ENCODE measurements at regions not wholly inside any gene's neighbourhood (a gene's known extent, or its start where the extent isn't known, plus 50 kb on each side); places are given as distances from the start of the nearest gene placed in this dataset.

DNA sequence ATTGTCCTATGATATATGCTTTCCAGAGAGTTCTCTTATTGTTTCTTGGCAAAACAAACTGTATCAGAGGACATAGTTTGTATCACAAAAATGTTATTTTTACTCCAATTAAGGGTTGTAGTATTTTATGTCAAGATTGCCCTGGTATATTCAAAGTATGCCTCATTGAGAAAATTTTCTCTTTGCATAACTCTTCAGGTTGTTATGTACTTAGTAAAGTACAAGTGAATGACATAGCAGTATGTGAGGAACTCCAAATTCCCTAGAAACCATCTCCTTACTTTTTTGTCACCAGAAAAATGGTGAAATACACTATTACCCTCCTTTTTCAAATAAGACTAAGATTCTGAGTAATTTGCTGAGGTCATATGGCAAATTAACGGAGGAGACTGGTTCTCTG lies 355.3 kb downstream of the NFIB start:
- no peak overlapping the region for H3K27ac ChIP-seq (ENCODE audit: extremely low read length, insufficient read depth, low read length)
- no peak overlapping the region for H3K4me3 ChIP-seq (replicated peaks in 1 of 3; ENCODE audit: insufficient read depth in 1 of 3, low read depth in 2 of 3, low read length in 3 of 3)
- no peak overlapping the region for H2AFZ ChIP-seq (ENCODE audit: low read length)
- FAIRE-seq (no peak), ATAC-seq (no peak), DNase-seq (ENCODE audit: low spot score) (no peak)
- H3K79me2 ChIP-seq (ENCODE audit: insufficient read depth, low read length) = no peaks in the 10 kb centered on the region
- no TSS peak for BruUV-seq (replicated peaks)
- H3K9me3 ChIP-seq (ENCODE audit: low read length) = no peaks in the 10 kb centered on the region
- H3K9ac ChIP-seq (ENCODE audit: insufficient read depth, low read depth, low read length) = no peak overlapping the region
- WGBS (ENCODE audit: low lambda C conversion rate) = 0% methylated on average over 1 of the region's 1 CpG
- no peaks in the 10 kb centered on the region for H4K20me1 ChIP-seq (ENCODE audit: insufficient read depth, low read length)
- no peak overlapping the region for H3K4me2 ChIP-seq (ENCODE audit: low read depth, low read length)
- POLR2A ChIA-PET = no interaction called here
- CTCF ChIA-PET (ENCODE audit: low intra/inter-chr PET ratio, low total read pairs) = no interaction called here
- H3K27me3 ChIP-seq (ENCODE audit: control insufficient read depth in 1 of 2, insufficient read depth in 2 of 2, low read length in 2 of 2) = no peaks in the 10 kb centered on the region
- intact Hi-C loops (cut with micrococcal nuclease; ENCODE audit: unreplicated experiment) = no loop called here
- in situ Hi-C loops (cut with HindIII; ENCODE audit: extremely low pct_ligation_motif_present, low pct_unique_long_range_greater_than_20kb) = no loop called here
- H3K36me3 ChIP-seq (replicated peaks in 1 of 2; ENCODE audit: control insufficient read depth in 1 of 2, insufficient read depth in 2 of 2, low read length in 2 of 2) = no peaks in the 10 kb centered on the region
- H3K4me1 ChIP-seq (ENCODE audit: insufficient read depth, low read length) = no peaks in the 10 kb centered on the region
- TF ChIP-seq, protein P1, sequence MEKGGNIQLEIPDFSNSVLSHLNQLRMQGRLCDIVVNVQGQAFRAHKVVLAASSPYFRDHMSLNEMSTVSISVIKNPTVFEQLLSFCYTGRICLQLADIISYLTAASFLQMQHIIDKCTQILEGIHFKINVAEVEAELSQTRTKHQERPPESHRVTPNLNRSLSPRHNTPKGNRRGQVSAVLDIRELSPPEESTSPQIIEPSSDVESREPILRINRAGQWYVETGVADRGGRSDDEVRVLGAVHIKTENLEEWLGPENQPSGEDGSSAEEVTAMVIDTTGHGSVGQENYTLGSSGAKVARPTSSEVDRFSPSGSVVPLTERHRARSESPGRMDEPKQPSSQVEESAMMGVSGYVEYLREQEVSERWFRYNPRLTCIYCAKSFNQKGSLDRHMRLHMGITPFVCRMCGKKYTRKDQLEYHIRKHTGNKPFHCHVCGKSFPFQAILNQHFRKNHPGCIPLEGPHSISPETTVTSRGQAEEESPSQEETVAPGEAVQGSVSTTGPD (CRISPR knock-in tag; IDR thresholded peaks at IDR 0.05) = no peak
- TF ChIP-seq, protein P2, sequence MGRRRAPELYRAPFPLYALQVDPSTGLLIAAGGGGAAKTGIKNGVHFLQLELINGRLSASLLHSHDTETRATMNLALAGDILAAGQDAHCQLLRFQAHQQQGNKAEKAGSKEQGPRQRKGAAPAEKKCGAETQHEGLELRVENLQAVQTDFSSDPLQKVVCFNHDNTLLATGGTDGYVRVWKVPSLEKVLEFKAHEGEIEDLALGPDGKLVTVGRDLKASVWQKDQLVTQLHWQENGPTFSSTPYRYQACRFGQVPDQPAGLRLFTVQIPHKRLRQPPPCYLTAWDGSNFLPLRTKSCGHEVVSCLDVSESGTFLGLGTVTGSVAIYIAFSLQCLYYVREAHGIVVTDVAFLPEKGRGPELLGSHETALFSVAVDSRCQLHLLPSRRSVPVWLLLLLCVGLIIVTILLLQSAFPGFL (CRISPR knock-in tag; IDR thresholded peaks at IDR 0.05) = no peak
- no peak for TF ChIP-seq PRMT3 (CRISPR knock-in tag; IDR thresholded peaks at IDR 0.05; ENCODE audit: borderline replicate concordance, low read depth)
- no peak for TF ChIP-seq ETV5 (CRISPR knock-in tag; IDR thresholded peaks at IDR 0.05; ENCODE audit: borderline replicate concordance)
- no peak for TF ChIP-seq HDAC2 (CRISPR knock-in tag; IDR thresholded peaks at IDR 0.05)
- no peak for TF ChIP-seq KLF11 (CRISPR knock-in tag; IDR thresholded peaks at IDR 0.05)
- TF ChIP-seq FOXC1 (CRISPR knock-in tag; IDR thresholded peaks at IDR 0.05; ENCODE audit: borderline replicate concordance) = no peak
- TF ChIP-seq ZNF878 (CRISPR knock-in tag; IDR thresholded peaks at IDR 0.05) = no peak
- no peak for TF ChIP-seq ZNF333 (CRISPR knock-in tag; IDR thresholded peaks at IDR 0.05; ENCODE audit: borderline replicate concordance)
- no peak for TF ChIP-seq CREM (IDR thresholded peaks at IDR 0.05)
- TF ChIP-seq CREM (CRISPR knock-in tag; IDR thresholded peaks at IDR 0.05) = no peak
- no peak for TF ChIP-seq ZNF619 (CRISPR knock-in tag; IDR thresholded peaks at IDR 0.05)
- TF ChIP-seq ZNF101 (CRISPR knock-in tag; IDR thresholded peaks at IDR 0.05; ENCODE audit: borderline replicate concordance, low read depth) = no peak
- TF ChIP-seq TBX2 (CRISPR knock-in tag; IDR thresholded peaks at IDR 0.05; ENCODE audit: borderline replicate concordance) = no peak
- no peak for TF ChIP-seq SCMH1 (CRISPR knock-in tag; IDR thresholded peaks at IDR 0.05; ENCODE audit: borderline replicate concordance)
- no peak for TF ChIP-seq ZNF615 (CRISPR knock-in tag; IDR thresholded peaks at IDR 0.05; ENCODE audit: borderline replicate concordance)
- no peak for TF ChIP-seq NKX3-1 (CRISPR knock-in tag; IDR thresholded peaks at IDR 0.05)
